BJ (cell line): ENCODE measurements at regions not wholly inside any gene's neighbourhood (a gene's known extent, or its start where the extent isn't known, plus 50 kb on each side); places are given as distances from the start of the nearest gene placed in this dataset.

Experiments
- CTCF ChIA-PET: fragments of 350-600 bp; formaldehyde crosslinking; extraction: SDS; loops from one replicate; lab custom pipeline; 2021; ENCODE audit warnings: antibody characterized with exemption, inconsistent platforms; lab: Yijun Ruan, JAX
- POLR2A ChIA-PET: fragments of 300-600 bp; sonication (Branson Sonifier 250); formaldehyde crosslinking; extraction: SDS; loops from one replicate; lab custom pipeline; 2021; ENCODE audit warnings: antibody characterized with exemption; lab: Charles Lee
- DNase-seq: peaks from one replicate; pipeline ENCODE4 v3.0.0-alpha.2; 2011; ENCODE audit warnings: low read depth
- H3K27me3 ChIP-seq: 2 replicates; pipeline ENCODE4 v1.6.0; 2011; ENCODE audit warnings: low read length; ENCODE audit not compliant: control insufficient read depth, insufficient read depth
- H3K36me3 ChIP-seq: 2 replicates; pipeline ENCODE4 v1.5.1; 2011; ENCODE audit warnings: low read length; ENCODE audit not compliant: control insufficient read depth, insufficient read depth
- H3K4me3 ChIP-seq: 2 replicates; pipeline ENCODE4 v1.5.1; 2011; ENCODE audit warnings: low read depth, mild to moderate bottlenecking, control low read depth, low read length
- CTCF ChIP-seq: IDR thresholded peaks from 2 replicates; pipeline ENCODE4 v1.5.1; 2011; ENCODE audit warnings: low read depth, mild to moderate bottlenecking, control low read depth, inconsistent platforms, low read length, moderate library complexity; ENCODE audit not compliant: insufficient read depth

GRCh38 chr2:129457277-129457818 is 522.1 kb upstream of the RAB6C start:
- ChIA-PET CTCF (interaction anchor here (0.8 kb wide), 1 partner anchor 48 kb away, joined by 3 read pairs; no protein-coding TSS in a partner anchor), POLR2A (no interaction called here)
- Histone ChIP-seq H3K4me3 (no peak overlapping the region), H3K27me3 (no peaks in the 10 kb centered on the region), H3K36me3 (no peaks in the 10 kb centered on the region)
- TF ChIP-seq CTCF = no peak
- no peak for DNase-seq

- TF ChIP-seq CTCF = no peak
- H3K27me3 ChIP-seq = no peaks in the 10 kb centered on the region
- ChIA-PET CTCF (no interaction called here), POLR2A (no interaction called here)
- no peaks in the 10 kb centered on the region for H3K36me3 ChIP-seq
- no peak for DNase-seq
- H3K4me3 ChIP-seq = no peak overlapping the region
Observed at GRCh38 chr2:129458006-129458405, 521.5 kb upstream of the RAB6C start.

GRCh38 chr2:129458436-129458835 is 521.0 kb upstream of the RAB6C start:
- DNase-seq = no peak
- Histone ChIP-seq H3K4me3 (no peak overlapping the region), H3K36me3 (no peaks in the 10 kb centered on the region), H3K27me3 (no peaks in the 10 kb centered on the region)
- POLR2A ChIA-PET = no interaction called here
- no peak for TF ChIP-seq CTCF
- CTCF ChIA-PET = no interaction called here

- POLR2A ChIA-PET = no interaction called here
- TF ChIP-seq CTCF = no peak
- Histone ChIP-seq H3K36me3 (no peaks in the 10 kb centered on the region), H3K4me3 (no peak overlapping the region), H3K27me3 (no peaks in the 10 kb centered on the region)
- DNase-seq = no peak
- CTCF ChIA-PET = no interaction called here
Observed at GRCh38 chr2:129459200-129459876, 520.1 kb upstream of the RAB6C start.

GRCh38 chr2:129459881-129460280 is 519.6 kb upstream of the RAB6C start:
- no peaks in the 10 kb centered on the region for H3K36me3 ChIP-seq
- ChIA-PET CTCF (no interaction called here), POLR2A (no interaction called here)
- TF ChIP-seq CTCF = no peak
- no peak for DNase-seq
- H3K27me3 ChIP-seq = no peaks in the 10 kb centered on the region
- H3K4me3 ChIP-seq = no peak overlapping the region
